C4-2B (cell line): ENCODE measurements at regions not wholly inside any gene's neighbourhood (a gene's known extent, or its start where the extent isn't known, plus 50 kb on each side); places are given as distances from the start of the nearest gene placed in this dataset.

Experiments
- ZFX ChIP-seq: fragments of 450-650 bp; IDR thresholded peaks from 2 replicates; pipeline ENCODE4 v1.6.1; 2017
- TF ChIP-seq, protein P1 (sequence below): fragments of 450-650 bp; conservative IDR thresholded peaks from 2 replicates; pipeline ENCODE4 v1.5.1; 2017; ENCODE audit warnings: mild to moderate bottlenecking

DNA sequence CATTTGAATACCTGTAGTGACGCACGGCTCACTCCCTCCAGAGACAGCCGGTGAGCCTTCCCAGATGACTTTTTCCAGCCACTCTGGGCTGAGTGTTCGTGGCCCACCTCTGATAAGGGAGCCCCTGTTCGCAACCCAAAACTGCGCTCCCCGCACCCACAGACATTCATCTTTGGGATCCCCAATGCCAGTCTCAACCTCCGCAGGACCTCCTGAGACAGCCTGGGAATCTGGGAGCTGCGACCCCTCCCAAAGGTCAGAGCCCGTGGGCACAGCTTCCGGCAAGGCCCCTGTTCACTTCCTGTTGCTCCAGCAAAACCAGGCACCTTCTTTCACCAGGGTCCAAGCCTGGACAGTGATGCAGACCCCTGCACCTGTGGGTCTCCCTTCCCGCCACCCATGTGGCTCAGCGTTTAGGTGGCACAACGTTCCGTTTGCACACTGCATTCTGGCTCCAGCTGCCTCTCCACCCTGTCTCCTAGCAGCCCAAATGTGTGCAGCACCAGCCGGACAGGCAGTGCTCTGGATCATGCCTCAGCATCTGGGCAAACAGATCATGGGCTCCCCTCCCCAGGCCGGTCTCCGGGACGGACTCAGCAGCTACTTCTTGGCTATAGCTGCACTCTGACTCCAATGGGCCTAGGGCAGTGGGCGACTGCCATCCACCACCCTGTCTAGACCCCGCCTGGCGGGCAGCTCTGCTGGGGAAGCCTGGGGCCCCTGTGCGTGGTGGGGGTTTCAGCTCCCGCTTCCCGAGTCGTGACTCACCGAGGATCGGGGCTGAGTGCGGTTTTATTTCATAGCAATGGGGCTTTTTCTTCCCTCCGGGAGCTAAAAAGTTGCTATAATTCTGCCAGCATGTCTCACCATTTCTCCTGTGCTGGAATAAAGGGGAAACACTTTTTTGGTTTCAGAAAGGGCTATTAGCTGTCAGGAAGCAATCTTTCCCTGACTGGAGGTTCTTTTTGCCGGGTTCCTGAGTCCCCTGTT lies 156.0 kb downstream of the OLFM1 start:
- TF ChIP-seq, protein P1, sequence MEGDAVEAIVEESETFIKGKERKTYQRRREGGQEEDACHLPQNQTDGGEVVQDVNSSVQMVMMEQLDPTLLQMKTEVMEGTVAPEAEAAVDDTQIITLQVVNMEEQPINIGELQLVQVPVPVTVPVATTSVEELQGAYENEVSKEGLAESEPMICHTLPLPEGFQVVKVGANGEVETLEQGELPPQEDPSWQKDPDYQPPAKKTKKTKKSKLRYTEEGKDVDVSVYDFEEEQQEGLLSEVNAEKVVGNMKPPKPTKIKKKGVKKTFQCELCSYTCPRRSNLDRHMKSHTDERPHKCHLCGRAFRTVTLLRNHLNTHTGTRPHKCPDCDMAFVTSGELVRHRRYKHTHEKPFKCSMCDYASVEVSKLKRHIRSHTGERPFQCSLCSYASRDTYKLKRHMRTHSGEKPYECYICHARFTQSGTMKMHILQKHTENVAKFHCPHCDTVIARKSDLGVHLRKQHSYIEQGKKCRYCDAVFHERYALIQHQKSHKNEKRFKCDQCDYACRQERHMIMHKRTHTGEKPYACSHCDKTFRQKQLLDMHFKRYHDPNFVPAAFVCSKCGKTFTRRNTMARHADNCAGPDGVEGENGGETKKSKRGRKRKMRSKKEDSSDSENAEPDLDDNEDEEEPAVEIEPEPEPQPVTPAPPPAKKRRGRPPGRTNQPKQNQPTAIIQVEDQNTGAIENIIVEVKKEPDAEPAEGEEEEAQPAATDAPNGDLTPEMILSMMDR: no peak
- no peak for TF ChIP-seq ZFX
